Progenitor cell of endocrine pancreas (in vitro differentiated cells): ENCODE measurements at regions not wholly inside any gene's neighbourhood (a gene's known extent, or its start where the extent isn't known, plus 50 kb on each side); places are given as distances from the start of the nearest gene placed in this dataset.

Experiments used
- DNase-seq: peaks from one replicate; pipeline ENCODE4 v3.0.0; 2021; ENCODE audit warnings: low spot score; ENCODE audit not compliant: unreplicated experiment
- H3K27ac Mint-ChIP-seq: 2 replicates; pipeline ENCODE4 v1.8.0; 2021; ENCODE audit warnings: mild to moderate bottlenecking, moderate library complexity, mixed read lengths
- H3K27me3 Mint-ChIP-seq: 2 replicates; pipeline ENCODE4 v1.8.0; 2021; ENCODE audit warnings: mixed read lengths
- H3K36me3 Mint-ChIP-seq: 2 replicates; pipeline ENCODE4 v1.8.0; 2022; ENCODE audit warnings: mixed read lengths; ENCODE audit not compliant: insufficient read depth
- H3K4me1 Mint-ChIP-seq: 2 replicates; pipeline ENCODE4 v1.8.0; 2021; ENCODE audit warnings: low read depth, mixed read lengths
- H3K4me3 Mint-ChIP-seq: 2 replicates; pipeline ENCODE4 v1.8.0; 2021; ENCODE audit warnings: low read depth, mild to moderate bottlenecking, moderate library complexity, mixed read lengths
- H3K9me3 Mint-ChIP-seq: 2 replicates; pipeline ENCODE4 v1.8.0; 2021; ENCODE audit warnings: low read depth, mixed read lengths
- CTCF ChIP-seq: fragments of 200-600 bp; sonication (generic); IDR thresholded peaks from one replicate; pipeline ENCODE4 v1.5.0; 2021; ENCODE audit warnings: antibody characterized with exemption, mild to moderate bottlenecking; ENCODE audit not compliant: unreplicated experiment

GRCh38 chr18:6498289-6498856 is 83.7 kb upstream of the L3MBTL4 start:
- Mint-ChIP-seq H3K27ac (no peak overlapping the region), H3K36me3 (no peaks in the 10 kb centered on the region), H3K4me3 (no peak overlapping the region), H3K4me1 (peaks cover 10% of the 10 kb centered on the region), H3K9me3 (no peaks in the 10 kb centered on the region), H3K27me3 (no peaks in the 10 kb centered on the region)
- no peak for DNase-seq
- no peak for TF ChIP-seq CTCF

- peaks cover 3% of the 10 kb centered on the region for H3K27me3 Mint-ChIP-seq
- DNase-seq, result no peak
- H3K36me3 Mint-ChIP-seq, result no peaks in the 10 kb centered on the region
- no peak for TF ChIP-seq CTCF
- no peak overlapping the region for H3K27ac Mint-ChIP-seq
- no peaks in the 10 kb centered on the region for H3K9me3 Mint-ChIP-seq
- H3K4me1 Mint-ChIP-seq, result peaks cover 7% of the 10 kb centered on the region
- H3K4me3 Mint-ChIP-seq, result no peak overlapping the region
Observed at GRCh38 chr18:6504605-6505497, 90.1 kb upstream of the L3MBTL4 start.

GRCh38 chr18:6505498-6505875 is 90.8 kb upstream of the L3MBTL4 start:
- no peaks in the 10 kb centered on the region for H3K9me3 Mint-ChIP-seq
- no peak for DNase-seq
- H3K27ac Mint-ChIP-seq, result no peak overlapping the region
- H3K36me3 Mint-ChIP-seq, result no peaks in the 10 kb centered on the region
- TF ChIP-seq CTCF, result no peak
- no peak overlapping the region for H3K4me3 Mint-ChIP-seq
- peaks cover 3% of the 10 kb centered on the region for H3K27me3 Mint-ChIP-seq
- H3K4me1 Mint-ChIP-seq, result peaks cover 9% of the 10 kb centered on the region

GRCh38 chr18:6509417-6509816 is 94.7 kb upstream of the L3MBTL4 start:
- Mint-ChIP-seq H3K36me3 (no peaks in the 10 kb centered on the region), H3K27me3 (peaks cover 5% of the 10 kb centered on the region), H3K4me3 (no peak overlapping the region), H3K4me1 (peaks cover 8% of the 10 kb centered on the region), H3K9me3 (peaks cover 2% of the 10 kb centered on the region), H3K27ac (no peak overlapping the region)
- DNase-seq, result no peak
- no peak for TF ChIP-seq CTCF

GRCh38 chr18:6509832-6510231 is 95.1 kb upstream of the L3MBTL4 start:
- no peaks in the 10 kb centered on the region for H3K36me3 Mint-ChIP-seq
- peaks cover 6% of the 10 kb centered on the region for H3K4me1 Mint-ChIP-seq
- no peak for TF ChIP-seq CTCF
- H3K27me3 Mint-ChIP-seq, result peaks cover 3% of the 10 kb centered on the region
- DNase-seq, result no peak
- peaks cover 2% of the 10 kb centered on the region for H3K9me3 Mint-ChIP-seq
- H3K27ac Mint-ChIP-seq, result peak overlapping the region; percentile 25
- H3K4me3 Mint-ChIP-seq, result no peak overlapping the region
